Stimulated activated CD8-positive, alpha-beta memory T cell treated with anti-CD3 and anti-CD28 coated beads, Interleukin-4, amount 100 ng/mL, for 24 hours (primary cell): ENCODE measurements at regions not wholly inside any gene's neighbourhood (a gene's known extent, or its start where the extent isn't known, plus 50 kb on each side); places are given as distances from the start of the nearest gene placed in this dataset.
"Not testable (repeated sequence)": the region's sequence is repeated elsewhere in the genome, so short reads cannot be mapped to it uniquely, and the experiment has no call there.

ENCODE experiments used
- DNase-seq: peaks from one replicate; pipeline ENCODE4 v3.0.0-alpha.2; 2020; ENCODE audit warnings: low read depth

GRCh38 chr1:229133811-229134210, 137.1 kb upstream of the RAB4A start:
- DNase-seq: no peak

- DNase-seq: not testable (repeated sequence)
Measured at GRCh38 chr1:229134381-229135217, 136.3 kb upstream of the RAB4A start.

GRCh38 chr1:229135773-229136172, 135.1 kb upstream of the RAB4A start:
- no peak for DNase-seq

GRCh38 chr1:229136822-229137221, 134.1 kb upstream of the RAB4A start:
- DNase-seq: no peak

GRCh38 chr1:229137271-229137670, 133.6 kb upstream of the RAB4A start:
- DNase-seq: no peak

- no peak for DNase-seq
Measured at GRCh38 chr1:229138058-229138457, 132.9 kb upstream of the RAB4A start.

- DNase-seq: no peak
Measured at GRCh38 chr1:229139331-229140118, 131.4 kb upstream of the RAB4A start.

- no peak for DNase-seq
Measured at GRCh38 chr1:229140119-229140396, 130.9 kb upstream of the RAB4A start.

GRCh38 chr1:229141271-229141670, 129.6 kb upstream of the RAB4A start:
- DNase-seq: no peak

GRCh38 chr1:229141689-229142377, 129.1 kb upstream of the RAB4A start:
- no peak for DNase-seq

- no peak for DNase-seq
Measured at GRCh38 chr1:229142471-229142870, 128.4 kb upstream of the RAB4A start.

GRCh38 chr1:229146647-229147046, 124.3 kb upstream of the RAB4A start:
- no peak for DNase-seq

- no peak for DNase-seq
Measured at GRCh38 chr1:229147072-229147471, 123.8 kb upstream of the RAB4A start.

- no peak for DNase-seq
Measured at GRCh38 chr1:229148041-229148671, 122.8 kb upstream of the RAB4A start.

GRCh38 chr1:229148743-229149142, 122.2 kb upstream of the RAB4A start:
- DNase-seq: no peak

- DNase-seq: no peak
Measured at GRCh38 chr1:229149435-229149834, 121.5 kb upstream of the RAB4A start.

GRCh38 chr1:229150518-229150917, 120.4 kb upstream of the RAB4A start:
- no peak for DNase-seq

- not testable (repeated sequence) for DNase-seq
Measured at GRCh38 chr1:229151412-229151811, 119.5 kb upstream of the RAB4A start.

- DNase-seq: no peak
Measured at GRCh38 chr1:229152311-229152710, 118.6 kb upstream of the RAB4A start.

- DNase-seq: no peak
Measured at GRCh38 chr1:229153955-229154548, 116.9 kb upstream of the RAB4A start.

- no peak for DNase-seq
Measured at GRCh38 chr1:229154811-229155210, 116.1 kb upstream of the RAB4A start.

- DNase-seq: no peak
Measured at GRCh38 chr1:229155472-229155871, 115.4 kb upstream of the RAB4A start.
